Suprapubic skin (tissue), 4 donors: ENCODE measurements at regions not wholly inside any gene's neighbourhood (a gene's known extent, or its start where the extent isn't known, plus 50 kb on each side); places are given as distances from the start of the nearest gene placed in this dataset.

Source experiments
- DNase-seq, 2 donors: peaks; one replicate each; pipeline ENCODE4 v3.0.0-alpha.2; 2019; ENCODE audit warnings: low spot score in 2 of 2
- H3K27ac ChIP-seq: fragments of 200-600 bp; sonication (generic); one replicate; pipeline ENCODE4 v1.5.1; 2019
- H3K27me3 ChIP-seq: fragments of 200-600 bp; sonication (generic); one replicate; pipeline ENCODE4 v1.5.1; 2019
- H3K36me3 ChIP-seq: fragments of 200-600 bp; sonication (generic); one replicate; pipeline ENCODE4 v1.5.1; 2019
- H3K4me1 ChIP-seq: fragments of 200-600 bp; sonication (generic); one replicate; pipeline ENCODE4 v1.5.1; 2019
- H3K4me3 ChIP-seq: fragments of 200-600 bp; sonication (generic); one replicate; pipeline ENCODE4 v1.5.1; 2019; ENCODE audit warnings: mild to moderate bottlenecking
- H3K9me3 ChIP-seq: fragments of 200-600 bp; sonication (generic); one replicate; pipeline ENCODE4 v1.5.1; 2019
- EP300 ChIP-seq: sonication (generic); formaldehyde crosslinking; IDR thresholded peaks from one replicate; pipeline ENCODE4 v1.6.1; 2017; ENCODE audit warnings: antibody characterized with exemption
- POLR2A ChIP-seq, 2 donors: fragments of 450-650 bp; IDR thresholded peaks; one replicate each; pipeline ENCODE4 v1.6.1; 2017; ENCODE audit warnings: antibody characterized with exemption in 2 of 2, mild to moderate bottlenecking in 2 of 2, moderate library complexity in 2 of 2
- POLR2AphosphoS5 ChIP-seq, 3 donors: sonication (generic); formaldehyde crosslinking; IDR thresholded peaks; one replicate each; pipeline ENCODE4 v1.6.1; 2017; ENCODE audit warnings: antibody characterized with exemption in 3 of 3
- WGBS: methylation state at CpG from one replicate; pipeline ENCODE4 v1.1.5; 2018; 5-methylcytosine and 5-hydroxymethylcytosine counted together
- TF ChIP-seq, protein P1 (sequence below), 2 donors: fragments of 200-600 bp in 1 of 2; fragments of 450-650 bp in 1 of 2; sonication (generic) in 1 of 2; IDR thresholded peaks; one replicate each; pipeline ENCODE4 v1.5.1; 2016 to 2019; ENCODE audit warnings: antibody characterized with exemption in 2 of 2, mild to moderate bottlenecking in 1 of 2, moderate library complexity in 1 of 2

- Histone ChIP-seq H3K4me1 (no peaks in the 10 kb centered on the region), H3K27me3 (no peaks in the 10 kb centered on the region), H3K9me3 (no peaks in the 10 kb centered on the region), H3K4me3 (no peak overlapping the region), H3K27ac (no peak overlapping the region), H3K36me3 (no peaks in the 10 kb centered on the region)
- WGBS, result 71% methylated on average over 4 of the region's 4 CpGs
- no peak for TF ChIP-seq POLR2A (IDR thresholded peaks at IDR 0.05)
- TF ChIP-seq POLR2AphosphoS5 (IDR thresholded peaks at IDR 0.05), result no peak
- TF ChIP-seq, protein P1, sequence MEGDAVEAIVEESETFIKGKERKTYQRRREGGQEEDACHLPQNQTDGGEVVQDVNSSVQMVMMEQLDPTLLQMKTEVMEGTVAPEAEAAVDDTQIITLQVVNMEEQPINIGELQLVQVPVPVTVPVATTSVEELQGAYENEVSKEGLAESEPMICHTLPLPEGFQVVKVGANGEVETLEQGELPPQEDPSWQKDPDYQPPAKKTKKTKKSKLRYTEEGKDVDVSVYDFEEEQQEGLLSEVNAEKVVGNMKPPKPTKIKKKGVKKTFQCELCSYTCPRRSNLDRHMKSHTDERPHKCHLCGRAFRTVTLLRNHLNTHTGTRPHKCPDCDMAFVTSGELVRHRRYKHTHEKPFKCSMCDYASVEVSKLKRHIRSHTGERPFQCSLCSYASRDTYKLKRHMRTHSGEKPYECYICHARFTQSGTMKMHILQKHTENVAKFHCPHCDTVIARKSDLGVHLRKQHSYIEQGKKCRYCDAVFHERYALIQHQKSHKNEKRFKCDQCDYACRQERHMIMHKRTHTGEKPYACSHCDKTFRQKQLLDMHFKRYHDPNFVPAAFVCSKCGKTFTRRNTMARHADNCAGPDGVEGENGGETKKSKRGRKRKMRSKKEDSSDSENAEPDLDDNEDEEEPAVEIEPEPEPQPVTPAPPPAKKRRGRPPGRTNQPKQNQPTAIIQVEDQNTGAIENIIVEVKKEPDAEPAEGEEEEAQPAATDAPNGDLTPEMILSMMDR (IDR thresholded peaks at IDR 0.05), result no peak
- DNase-seq, result no peak
These were observed 69.3 kb upstream of the FN1 start for GRCh38 chr2:215505044-215505786.

GRCh38 chr2:215504547-215504946 is 68.7 kb upstream of the FN1 start:
- no peak for DNase-seq
- no peak overlapping the region for H3K4me3 ChIP-seq
- WGBS, result 90% methylated on average over 2 of the region's 2 CpGs
- no peaks in the 10 kb centered on the region for H3K4me1 ChIP-seq
- H3K27ac ChIP-seq, result no peak overlapping the region
- no peaks in the 10 kb centered on the region for H3K9me3 ChIP-seq
- TF ChIP-seq, protein P1 (IDR thresholded peaks at IDR 0.05), result no peak
- H3K27me3 ChIP-seq, result no peaks in the 10 kb centered on the region
- H3K36me3 ChIP-seq, result no peaks in the 10 kb centered on the region

DNA sequence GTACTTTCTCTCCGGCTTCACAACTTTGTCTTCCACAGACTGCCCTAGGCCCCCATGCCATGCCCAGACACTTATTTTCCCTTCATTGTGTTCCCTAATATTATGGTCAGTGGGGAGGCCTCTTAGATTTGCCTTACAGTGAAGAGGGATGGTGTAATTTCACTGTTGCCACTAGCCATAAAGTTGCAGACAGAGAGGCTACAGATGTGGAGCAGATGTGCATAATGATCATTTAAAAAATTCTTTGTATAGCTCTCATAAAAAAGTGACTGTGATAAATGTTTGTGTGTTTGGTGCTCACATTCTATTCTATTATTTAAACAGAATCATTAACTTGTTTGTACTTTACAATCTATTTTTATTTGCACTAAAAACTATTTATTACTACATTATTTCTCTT is 67.5 kb upstream of the FN1 start:
- no peaks in the 10 kb centered on the region for H3K4me1 ChIP-seq
- H3K36me3 ChIP-seq, result no peaks in the 10 kb centered on the region
- WGBS, result 94% methylated on average over 1 of the region's 1 CpG
- no peaks in the 10 kb centered on the region for H3K9me3 ChIP-seq
- no peak for TF ChIP-seq EP300
- no peak for TF ChIP-seq POLR2A (IDR thresholded peaks at IDR 0.05)
- TF ChIP-seq, protein P1 (IDR thresholded peaks at IDR 0.05), result no peak
- no peak for TF ChIP-seq POLR2AphosphoS5 (IDR thresholded peaks at IDR 0.05)
- no peaks in the 10 kb centered on the region for H3K27me3 ChIP-seq
- no peak for DNase-seq
- no peak overlapping the region for H3K27ac ChIP-seq
- no peak overlapping the region for H3K4me3 ChIP-seq

DNA sequence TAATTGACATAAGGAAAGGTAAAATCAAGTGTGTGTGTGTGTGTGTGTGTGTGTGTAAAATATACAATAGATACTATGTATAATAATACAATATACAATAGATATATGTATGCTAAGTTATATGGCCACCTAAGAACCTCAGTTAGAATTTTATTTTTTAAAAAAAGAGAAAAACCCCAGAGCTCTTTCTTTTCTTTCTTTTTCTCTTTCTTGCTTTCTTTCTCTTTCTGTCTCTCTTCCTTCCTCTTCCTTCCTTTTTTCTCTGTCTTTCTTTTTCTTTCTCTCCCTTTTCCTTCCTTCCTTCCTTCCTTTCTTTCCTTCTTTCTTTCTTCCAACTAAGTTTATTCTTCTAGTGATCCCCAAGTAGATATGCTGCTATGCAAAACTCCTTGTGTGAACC is 64.6 kb upstream of the FN1 start:
- H3K4me1 ChIP-seq, result no peaks in the 10 kb centered on the region
- no peak overlapping the region for H3K27ac ChIP-seq
- no peak overlapping the region for H3K4me3 ChIP-seq
- no peak for DNase-seq
- TF ChIP-seq POLR2AphosphoS5 (IDR thresholded peaks at IDR 0.05), result no peak
- no peak for TF ChIP-seq EP300
- no peak for TF ChIP-seq POLR2A (IDR thresholded peaks at IDR 0.05)
- TF ChIP-seq, protein P1 (IDR thresholded peaks at IDR 0.05), result no peak
- H3K9me3 ChIP-seq, result no peaks in the 10 kb centered on the region
- H3K36me3 ChIP-seq, result no peaks in the 10 kb centered on the region
- H3K27me3 ChIP-seq, result no peaks in the 10 kb centered on the region

DNA sequence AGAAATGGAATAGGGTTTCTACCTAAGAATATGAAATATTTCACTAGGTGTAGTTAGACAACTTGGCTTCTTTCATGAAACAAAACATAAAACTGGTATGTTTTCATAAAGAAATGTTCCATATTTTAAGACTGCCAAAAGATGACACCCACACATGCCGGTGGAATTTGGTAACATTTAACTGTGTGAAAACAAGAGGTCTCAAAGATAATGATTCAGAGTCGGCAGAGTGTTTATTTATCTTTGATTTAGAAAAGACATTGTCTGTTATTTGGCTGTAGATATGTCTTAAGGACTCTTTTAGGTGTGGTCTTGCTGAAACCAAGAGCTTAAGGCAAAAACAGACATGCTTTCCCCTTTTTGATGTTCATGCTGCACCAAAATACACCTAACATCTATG is 63.5 kb upstream of the FN1 start:
- H3K9me3 ChIP-seq, result no peaks in the 10 kb centered on the region
- no peak for TF ChIP-seq POLR2AphosphoS5 (IDR thresholded peaks at IDR 0.05)
- no peak for TF ChIP-seq EP300
- TF ChIP-seq POLR2A (IDR thresholded peaks at IDR 0.05), result no peak
- TF ChIP-seq, protein P1 (IDR thresholded peaks at IDR 0.05), result no peak
- no peaks in the 10 kb centered on the region for H3K36me3 ChIP-seq
- 39% methylated on average over 2 of the region's 2 CpGs for WGBS
- DNase-seq, result no peak
- H3K27ac ChIP-seq, result no peak overlapping the region
- H3K27me3 ChIP-seq, result no peaks in the 10 kb centered on the region
- H3K4me3 ChIP-seq, result no peak overlapping the region
- no peaks in the 10 kb centered on the region for H3K4me1 ChIP-seq
